K562 (cell line): ENCODE measurements at regions not wholly inside any gene's neighbourhood (a gene's known extent, or its start where the extent isn't known, plus 50 kb on each side); places are given as distances from the start of the nearest gene placed in this dataset.

Experiments
- CHCHD3 ChIP-seq: fragments of 250-450 bp; sonication (Bioruptor Pico); IDR thresholded peaks from 2 replicates; pipeline ENCODE4 v2.1.2; 2022; ENCODE audit warnings: mild to moderate bottlenecking
- CTCF ChIP-seq, 3 experiments: IDR thresholded peaks in 2 of 3; conservative IDR thresholded peaks in 1 of 3; 2 replicates each; pipeline ENCODE4 v1.5.1; 2011 to 2012; ENCODE audit warnings: low read length in 3 of 3, mild to moderate bottlenecking in 3 of 3, control low read depth in 2 of 3, improper control_type of control experiment in 1 of 3, inconsistent platforms in 1 of 3, low read depth in 1 of 3, mixed read lengths in 1 of 3, moderate library complexity in 1 of 3; ENCODE audit not compliant: insufficient read depth in 2 of 3
- RAD21 ChIP-seq, 2 experiments: fragments of 250-450 bp in 1 of 2; fragments of 450-650 bp in 1 of 2; sonication (Bioruptor Pico) in 1 of 2; formaldehyde crosslinking in 1 of 2; IDR thresholded peaks in 1 of 2; conservative IDR thresholded peaks in 1 of 2; 2 replicates each; pipeline versions ENCODE4 v1.4.0 to v1.8.0; 2020 to 2022; ENCODE audit warnings: mild to moderate bottlenecking in 2 of 2, moderate library complexity in 1 of 2
- RHOXF2B ChIP-seq: fragments of 250-450 bp; sonication (Bioruptor Pico); conservative IDR thresholded peaks from 2 replicates; pipeline ENCODE4 v1.5.1; 2021
- SIN3B ChIP-seq: fragments of 450-650 bp; IDR thresholded peaks from 2 replicates; pipeline ENCODE4 v1.6.1; 2017; ENCODE audit warnings: low read depth, mild to moderate bottlenecking, moderate library complexity
- TFAP4 ChIP-seq: sonication (generic); formaldehyde crosslinking; IDR thresholded peaks from 2 replicates; pipeline ENCODE4 v1.8.0; 2022; ENCODE audit warnings: missing genetic modification reagents, mild to moderate bottlenecking, moderate library complexity, borderline replicate concordance
- ZNF217 ChIP-seq: sonication (generic); formaldehyde crosslinking; IDR thresholded peaks from 2 replicates; pipeline ENCODE4 v1.8.0; 2022; ENCODE audit warnings: mild to moderate bottlenecking, missing genetic modification reagents
- TF ChIP-seq, protein P1 (sequence below), 2 experiments: fragments of 450-650 bp; IDR thresholded peaks; 2 replicates each; pipeline ENCODE4 v1.6.1; 2016; ENCODE audit warnings: mild to moderate bottlenecking in 2 of 2, borderline replicate concordance in 1 of 2, low read depth in 1 of 2, moderate library complexity in 1 of 2

- TF ChIP-seq, protein P1, sequence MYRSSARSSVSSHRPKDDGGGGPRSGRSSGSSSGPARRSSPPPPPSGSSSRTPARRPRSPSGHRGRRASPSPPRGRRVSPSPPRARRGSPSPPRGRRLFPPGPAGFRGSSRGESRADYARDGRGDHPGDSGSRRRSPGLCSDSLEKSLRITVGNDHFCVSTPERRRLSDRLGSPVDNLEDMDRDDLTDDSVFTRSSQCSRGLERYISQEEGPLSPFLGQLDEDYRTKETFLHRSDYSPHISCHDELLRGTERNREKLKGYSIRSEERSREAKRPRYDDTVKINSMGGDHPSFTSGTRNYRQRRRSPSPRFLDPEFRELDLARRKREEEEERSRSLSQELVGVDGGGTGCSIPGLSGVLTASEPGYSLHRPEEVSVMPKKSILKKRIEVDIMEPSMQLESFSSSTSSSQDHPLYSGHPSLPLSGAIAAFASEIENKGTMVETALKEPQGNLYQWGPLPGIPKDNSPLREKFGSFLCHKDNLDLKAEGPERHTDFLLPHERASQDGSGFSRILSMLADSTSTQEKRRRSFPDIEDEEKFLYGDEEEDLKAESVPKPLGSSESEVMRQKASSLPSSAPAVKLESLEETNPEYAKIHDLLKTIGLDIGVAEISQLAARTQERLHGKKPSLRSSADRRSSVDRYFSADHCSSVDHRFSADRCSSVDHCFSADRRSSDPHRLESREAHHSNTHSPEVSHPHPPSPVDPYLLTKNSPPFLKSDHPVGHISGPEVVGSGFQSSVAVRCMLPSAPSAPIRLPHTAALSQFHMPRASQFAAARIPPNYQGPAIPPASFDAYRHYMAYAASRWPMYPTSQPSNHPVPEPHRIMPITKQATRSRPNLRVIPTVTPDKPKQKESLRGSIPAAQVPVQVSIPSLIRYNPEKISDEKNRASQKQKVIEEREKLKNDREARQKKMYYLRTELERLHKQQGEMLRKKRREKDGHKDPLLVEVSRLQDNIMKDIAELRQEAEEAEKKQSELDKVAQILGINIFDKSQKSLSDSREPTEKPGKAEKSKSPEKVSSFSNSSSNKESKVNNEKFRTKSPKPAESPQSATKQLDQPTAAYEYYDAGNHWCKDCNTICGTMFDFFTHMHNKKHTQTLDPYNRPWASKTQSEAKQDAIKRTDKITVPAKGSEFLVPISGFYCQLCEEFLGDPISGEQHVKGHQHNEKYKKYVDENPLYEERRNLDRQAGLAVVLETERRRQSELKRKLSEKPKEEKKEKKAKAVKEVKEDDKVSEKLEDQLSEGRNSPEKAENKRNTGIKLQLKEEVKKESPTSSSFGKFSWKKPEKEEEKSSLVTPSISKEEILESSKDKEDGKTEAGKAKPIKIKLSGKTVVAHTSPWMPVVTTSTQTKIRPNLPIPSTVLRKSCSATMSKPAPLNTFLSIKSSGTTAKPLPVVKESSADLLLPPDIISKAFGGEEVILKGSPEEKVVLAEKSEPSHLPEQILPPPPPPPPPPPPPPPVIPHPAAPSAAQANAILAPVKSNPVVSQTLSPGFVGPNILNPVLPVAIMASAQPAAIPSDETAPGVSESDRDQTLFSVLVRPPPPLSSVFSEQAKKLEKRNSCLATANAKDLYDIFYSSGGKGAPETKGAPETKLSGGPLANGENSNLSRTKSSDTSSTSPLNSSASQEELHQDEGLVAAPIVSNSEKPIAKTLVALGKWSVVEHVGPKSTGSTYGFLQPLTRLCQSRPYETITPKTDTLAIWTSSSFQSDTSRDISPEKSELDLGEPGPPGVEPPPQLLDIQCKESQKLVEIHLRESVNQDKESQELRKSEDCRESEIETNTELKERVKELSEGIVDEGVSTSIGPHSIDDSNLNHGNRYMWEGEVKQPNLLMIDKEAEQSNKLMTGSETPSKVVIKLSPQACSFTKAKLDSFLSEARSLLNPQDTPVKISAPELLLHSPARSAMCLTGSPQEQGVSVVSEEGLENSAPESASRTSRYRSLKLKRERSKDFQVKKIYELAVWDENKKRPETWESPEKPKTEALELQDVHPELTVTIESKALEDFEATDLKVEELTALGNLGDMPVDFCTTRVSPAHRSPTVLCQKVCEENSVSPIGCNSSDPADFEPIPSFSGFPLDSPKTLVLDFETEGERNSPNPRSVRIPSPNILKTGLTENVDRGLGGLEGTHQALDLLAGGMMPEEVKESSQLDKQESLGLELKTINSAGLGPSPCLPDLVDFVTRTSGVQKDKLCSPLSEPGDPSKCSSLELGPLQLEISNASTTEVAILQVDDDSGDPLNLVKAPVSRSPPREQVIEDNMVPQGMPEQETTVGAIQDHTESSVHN (IDR thresholded peaks at IDR 0.05; ENCODE audit: borderline replicate concordance in 1 of 2, low read depth in 1 of 2): no peak
- no peak for TF ChIP-seq CHCHD3 (CRISPR knock-in tag)
- no peak for TF ChIP-seq CTCF (IDR thresholded peaks at IDR 0.05 in 2 of 3, conservative IDR thresholded peaks at IDR 0.05 in 1 of 3; ENCODE audit: insufficient read depth in 2 of 3, low read depth in 1 of 3, low read length in 3 of 3)
- no peak for TF ChIP-seq TFAP4 (CRISPR knock-in tag)
- TF ChIP-seq RHOXF2B (CRISPR knock-in tag): no peak
- TF ChIP-seq SIN3B: no peak
- no peak for TF ChIP-seq ZNF217
- TF ChIP-seq RAD21 (CRISPR knock-in tag; conservative IDR thresholded peaks at IDR 0.05 in 1 of 2, IDR thresholded peaks at IDR 0.05 in 1 of 2): no peak
Observed at GRCh38 chr4:31660916-31661315, 940.7 kb downstream of the PCDH7 start.
